Esophagus muscularis mucosa (tissue), 4 donors: ENCODE measurements at regions not wholly inside any gene's neighbourhood (a gene's known extent, or its start where the extent isn't known, plus 50 kb on each side); places are given as distances from the start of the nearest gene placed in this dataset.
"Not testable (repeated sequence)": the region's sequence is repeated elsewhere in the genome, so short reads cannot be mapped to it uniquely, and the experiment has no call there.

Experiments used
- DNase-seq: peaks from one replicate; pipeline ENCODE4 v3.0.0-alpha.2; 2017; ENCODE audit errors: extremely low spot score
- H3K27ac ChIP-seq, 4 donors: fragments of 200-600 bp; sonication (generic); replicated peaks in 1 of 4; 1 replicate in 3 of 4; 2 replicates in 1 of 4; pipeline ENCODE4 v1.5.1; 2016 to 2019; ENCODE audit warnings: mild to moderate bottlenecking in 1 of 4
- H3K27me3 ChIP-seq, 4 donors: fragments of 200-600 bp; sonication (generic); one replicate each; pipeline versions ENCODE4 v1.5.1 to v1.6.0; 2016 to 2019
- H3K36me3 ChIP-seq, 4 donors: fragments of 200-600 bp; sonication (generic); one replicate each; pipeline ENCODE4 v1.5.1; 2016 to 2019
- H3K4me1 ChIP-seq, 4 donors: fragments of 200-600 bp; sonication (generic); one replicate each; pipeline ENCODE4 v1.5.1; 2016 to 2019
- H3K4me3 ChIP-seq, 4 donors: fragments of 200-600 bp; sonication (generic); 1 replicate in 2 of 4; 2 replicates in 2 of 4; pipeline ENCODE4 v1.5.1; 2016 to 2019; ENCODE audit warnings: mild to moderate bottlenecking in 4 of 4, moderate library complexity in 1 of 4
- H3K9me3 ChIP-seq, 4 donors: fragments of 200-600 bp; sonication (generic); 1 replicate in 3 of 4; 2 replicates in 1 of 4; pipeline ENCODE4 v1.5.1; 2016 to 2019
- CTCF ChIP-seq, 3 experiments: fragments of 200-600 bp in 2 of 3; fragments of 450-650 bp in 1 of 3; sonication (generic) in 2 of 3; IDR thresholded peaks; one replicate each; pipeline ENCODE4 v1.5.1; 2017 to 2019; ENCODE audit warnings: antibody characterized with exemption in 3 of 3, mild to moderate bottlenecking in 2 of 3, moderate library complexity in 1 of 3
- EP300 ChIP-seq: sonication (generic); formaldehyde crosslinking; IDR thresholded peaks from one replicate; pipeline ENCODE4 v1.6.1; 2017; ENCODE audit warnings: antibody characterized with exemption
- POLR2A ChIP-seq: fragments of 450-650 bp; IDR thresholded peaks from one replicate; pipeline ENCODE4 v1.6.1; 2017; ENCODE audit warnings: antibody characterized with exemption, moderate library complexity, mild to moderate bottlenecking, low read depth
- POLR2AphosphoS5 ChIP-seq, 2 donors: sonication (generic); formaldehyde crosslinking; IDR thresholded peaks; one replicate each; pipeline ENCODE4 v1.6.1; 2017; ENCODE audit warnings: antibody characterized with exemption in 2 of 2
- WGBS: methylation state at CpG from one replicate; pipeline ENCODE4 v1.1.5; 2018; 5-methylcytosine and 5-hydroxymethylcytosine counted together
- intact Hi-C: fragments of 100-400 bp; cut with DNase I; formaldehyde crosslinking; loops from one replicate; pipeline ENCODE4 v1.15.1; 2023

- Histone ChIP-seq H3K4me3 (no peak overlapping the region), H3K9me3 (no peaks in the 10 kb centered on the region), H3K4me1 (no peaks in the 10 kb centered on the region), H3K27me3 (no peaks in the 10 kb centered on the region), H3K27ac (no peak overlapping the region), H3K36me3 (no peaks in the 10 kb centered on the region)
- 70% methylated on average over 4 of the region's 4 CpGs for WGBS
- intact Hi-C loops: no loop called here
- DNase-seq: no peak
- TF ChIP-seq EP300 (no peak), POLR2AphosphoS5 (IDR thresholded peaks at IDR 0.05) (no peak), POLR2A (no peak), CTCF (IDR thresholded peaks at IDR 0.05) (no peak)
Observed at GRCh38 chr2:95669441-95669991, 77.7 kb downstream of the TRIM43 start.

GRCh38 chr2:95670167-95670566 is 78.4 kb downstream of the TRIM43 start:
- no peak overlapping the region for H3K27ac ChIP-seq
- no peaks in the 10 kb centered on the region for H3K27me3 ChIP-seq
- WGBS: 85% methylated on average over 2 of the region's 2 CpGs
- TF ChIP-seq POLR2A (no peak), CTCF (IDR thresholded peaks at IDR 0.05) (no peak), EP300 (no peak), POLR2AphosphoS5 (IDR thresholded peaks at IDR 0.05) (no peak)
- no peaks in the 10 kb centered on the region for H3K36me3 ChIP-seq
- intact Hi-C loops: no loop called here
- H3K4me3 ChIP-seq: no peak overlapping the region
- no peaks in the 10 kb centered on the region for H3K9me3 ChIP-seq
- no peak for DNase-seq
- no peaks in the 10 kb centered on the region for H3K4me1 ChIP-seq

GRCh38 chr2:95670686-95671085 is 78.9 kb downstream of the TRIM43 start:
- DNase-seq: no peak
- H3K36me3 ChIP-seq: no peaks in the 10 kb centered on the region
- H3K27me3 ChIP-seq: no peaks in the 10 kb centered on the region
- H3K4me3 ChIP-seq: no peak overlapping the region
- no peaks in the 10 kb centered on the region for H3K9me3 ChIP-seq
- H3K4me1 ChIP-seq: no peaks in the 10 kb centered on the region
- TF ChIP-seq POLR2AphosphoS5 (IDR thresholded peaks at IDR 0.05) (no peak), CTCF (IDR thresholded peaks at IDR 0.05) (no peak), EP300 (no peak)
- intact Hi-C loops: no loop called here
- H3K27ac ChIP-seq: no peak overlapping the region
- WGBS: 75% methylated on average over 2 of the region's 2 CpGs

- not testable (repeated sequence) for H3K4me3 ChIP-seq
Observed at GRCh38 chr2:95671171-95671570, 79.4 kb downstream of the TRIM43 start.

GRCh38 chr2:95671992-95672391 is 80.2 kb downstream of the TRIM43 start:
- H3K27ac ChIP-seq, DNase-seq, H3K27me3 ChIP-seq, H3K4me3 ChIP-seq, H3K4me1 ChIP-seq, intact Hi-C loops, H3K36me3 ChIP-seq, H3K9me3 ChIP-seq: not testable (repeated sequence)
- WGBS: 88% methylated on average over 1 of the region's 1 CpG

More at GRCh38 chr2:95671171-95671570, 79.4 kb downstream of the TRIM43 start:
- intact Hi-C loops, DNase-seq, H3K36me3 ChIP-seq, H3K9me3 ChIP-seq, H3K27me3 ChIP-seq, H3K4me1 ChIP-seq, H3K27ac ChIP-seq: not testable (repeated sequence)
- 74% methylated on average over 4 of the region's 4 CpGs for WGBS

- not testable (repeated sequence) for H3K27ac ChIP-seq
Observed at GRCh38 chr2:95672500-95672899, 80.7 kb downstream of the TRIM43 start.

More at GRCh38 chr2:95672500-95672899, 80.7 kb downstream of the TRIM43 start:
- H3K36me3 ChIP-seq, H3K27me3 ChIP-seq, intact Hi-C loops, H3K4me1 ChIP-seq, DNase-seq, H3K9me3 ChIP-seq, H3K4me3 ChIP-seq: not testable (repeated sequence)
- 50% methylated on average over 1 of the region's 1 CpG for WGBS
